Keratinocyte (primary cell): ENCODE measurements at regions not wholly inside any gene's neighbourhood (a gene's known extent, or its start where the extent isn't known, plus 50 kb on each side); places are given as distances from the start of the nearest gene placed in this dataset.

Source experiments
- EZH2 ChIP-seq: IDR thresholded peaks from one replicate; pipeline ENCODE4 v1.6.1; 2012; ENCODE audit warnings: inconsistent platforms, mild to moderate bottlenecking, low read length, moderate library complexity
- TF ChIP-seq, protein P1 (sequence below), 3 experiments: IDR thresholded peaks in 1 of 3; conservative IDR thresholded peaks in 1 of 3; optimal IDR thresholded peaks in 1 of 3; 2 replicates in 2 of 3; 3 replicates in 1 of 3; pipeline versions ENCODE3 to v1.5.1; 2011; ENCODE audit warnings: low read length in 3 of 3, mild to moderate bottlenecking in 3 of 3, moderate library complexity in 2 of 3, control low read depth in 1 of 3, inconsistent platforms in 1 of 3; ENCODE audit not compliant: insufficient read depth in 2 of 3; ENCODE audit errors: extremely low read depth in 1 of 3

DNA sequence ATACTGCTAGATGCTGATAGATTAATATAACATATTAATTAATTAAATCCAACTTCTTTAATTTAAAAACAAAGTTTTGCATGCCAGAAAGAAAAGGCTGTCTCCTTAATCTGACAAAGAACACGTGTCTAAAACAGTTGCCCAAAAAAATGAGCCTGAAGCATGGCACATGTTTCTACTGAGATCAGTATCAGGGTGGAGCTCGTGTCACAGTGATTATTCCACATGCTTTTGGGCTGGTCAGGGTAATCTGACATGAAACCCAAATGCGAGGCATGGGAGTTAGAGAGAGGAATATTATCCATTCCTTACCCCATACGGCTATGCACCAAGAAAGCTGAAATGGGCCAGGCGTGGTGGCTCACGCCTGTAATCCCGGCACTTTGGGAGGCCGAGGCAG lies 79.4 kb upstream of the ADRA2C start:
- TF ChIP-seq, protein P1, sequence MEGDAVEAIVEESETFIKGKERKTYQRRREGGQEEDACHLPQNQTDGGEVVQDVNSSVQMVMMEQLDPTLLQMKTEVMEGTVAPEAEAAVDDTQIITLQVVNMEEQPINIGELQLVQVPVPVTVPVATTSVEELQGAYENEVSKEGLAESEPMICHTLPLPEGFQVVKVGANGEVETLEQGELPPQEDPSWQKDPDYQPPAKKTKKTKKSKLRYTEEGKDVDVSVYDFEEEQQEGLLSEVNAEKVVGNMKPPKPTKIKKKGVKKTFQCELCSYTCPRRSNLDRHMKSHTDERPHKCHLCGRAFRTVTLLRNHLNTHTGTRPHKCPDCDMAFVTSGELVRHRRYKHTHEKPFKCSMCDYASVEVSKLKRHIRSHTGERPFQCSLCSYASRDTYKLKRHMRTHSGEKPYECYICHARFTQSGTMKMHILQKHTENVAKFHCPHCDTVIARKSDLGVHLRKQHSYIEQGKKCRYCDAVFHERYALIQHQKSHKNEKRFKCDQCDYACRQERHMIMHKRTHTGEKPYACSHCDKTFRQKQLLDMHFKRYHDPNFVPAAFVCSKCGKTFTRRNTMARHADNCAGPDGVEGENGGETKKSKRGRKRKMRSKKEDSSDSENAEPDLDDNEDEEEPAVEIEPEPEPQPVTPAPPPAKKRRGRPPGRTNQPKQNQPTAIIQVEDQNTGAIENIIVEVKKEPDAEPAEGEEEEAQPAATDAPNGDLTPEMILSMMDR (optimal IDR thresholded peaks at IDR 0.05 in 1 of 3, IDR thresholded peaks at IDR 0.05 in 1 of 3, conservative IDR thresholded peaks at IDR 0.05 in 1 of 3; ENCODE audit: extremely low read depth in 1 of 3, insufficient read depth in 2 of 3, low read length in 3 of 3) = no peak
- no peak for TF ChIP-seq EZH2
